NCI-H2227 (cell line): ENCODE measurements at regions not wholly inside any gene's neighbourhood (a gene's known extent, or its start where the extent isn't known, plus 50 kb on each side); places are given as distances from the start of the nearest gene placed in this dataset.
"Not testable (repeated sequence)": the region's sequence is repeated elsewhere in the genome, so short reads cannot be mapped to it uniquely, and the experiment has no call there.

Experiments used
- DNase-seq: peaks from one replicate; lab custom pipeline; 2025; ENCODE audit not compliant: unreplicated experiment; lab: John Stamatoyannopoulos, UW

- peak; percentile 92 for DNase-seq
These were observed 270.7 kb downstream of the ZNF33B start for GRCh38 chr10:42367532-42368230.

DNA sequence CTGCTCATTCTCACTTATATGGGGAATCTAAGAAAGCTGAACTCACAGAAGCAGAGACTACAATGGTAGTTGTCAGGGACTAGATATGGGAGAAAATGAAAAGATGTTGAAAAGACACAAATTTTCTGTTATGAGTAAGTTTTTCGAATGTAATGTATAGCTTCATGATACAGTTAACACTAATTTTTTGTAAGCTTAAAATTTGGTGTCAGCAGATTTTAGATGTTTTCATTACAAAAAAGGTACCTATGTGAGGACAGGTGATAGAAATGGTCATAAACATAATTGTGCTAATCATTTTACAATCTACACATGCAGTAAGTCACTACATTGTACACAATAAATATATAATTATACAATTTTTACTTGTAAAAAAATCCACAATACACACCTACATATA is 286.6 kb downstream of the ZNF33B start:
- no peak for DNase-seq

DNA sequence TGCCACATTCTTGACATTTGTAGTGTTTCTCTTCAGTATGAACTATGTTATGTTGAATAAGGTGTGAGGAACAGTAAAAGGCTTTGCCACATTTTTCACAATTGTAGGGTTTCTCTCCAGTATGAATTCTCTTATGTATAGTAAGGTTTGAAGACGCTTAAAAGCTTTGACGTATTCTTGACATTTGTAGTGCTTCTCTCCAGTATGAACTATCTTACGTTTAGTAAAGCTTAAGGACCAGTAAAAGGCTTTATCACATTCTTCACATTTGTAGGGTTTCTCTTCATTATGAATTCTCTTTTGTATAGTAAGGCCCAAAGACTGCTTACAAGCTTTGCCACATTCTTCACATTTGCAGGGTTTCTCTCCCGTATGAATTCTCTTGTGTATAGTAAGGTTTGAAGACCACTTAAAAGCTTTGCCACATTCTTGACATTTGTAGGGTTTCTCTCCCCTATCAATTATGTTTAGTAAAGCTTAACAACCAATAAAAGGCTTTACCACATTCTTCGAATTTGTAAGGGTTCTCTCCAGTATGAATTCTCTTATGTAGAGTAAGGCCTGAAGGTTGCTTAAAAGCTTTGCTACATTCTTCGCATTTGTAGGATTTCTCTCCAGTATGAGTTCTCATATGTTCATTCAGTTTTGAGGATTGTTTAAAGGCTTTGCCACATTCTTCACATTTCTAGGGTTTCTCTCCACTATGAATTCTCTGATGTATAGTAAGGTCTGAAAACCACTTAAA is 301.6 kb downstream of the ZNF33B start:
- not testable (repeated sequence) for DNase-seq

GRCh38 chr10:42335653-42336296 is 302.6 kb downstream of the ZNF33B start:
- DNase-seq = not testable (repeated sequence)

DNA sequence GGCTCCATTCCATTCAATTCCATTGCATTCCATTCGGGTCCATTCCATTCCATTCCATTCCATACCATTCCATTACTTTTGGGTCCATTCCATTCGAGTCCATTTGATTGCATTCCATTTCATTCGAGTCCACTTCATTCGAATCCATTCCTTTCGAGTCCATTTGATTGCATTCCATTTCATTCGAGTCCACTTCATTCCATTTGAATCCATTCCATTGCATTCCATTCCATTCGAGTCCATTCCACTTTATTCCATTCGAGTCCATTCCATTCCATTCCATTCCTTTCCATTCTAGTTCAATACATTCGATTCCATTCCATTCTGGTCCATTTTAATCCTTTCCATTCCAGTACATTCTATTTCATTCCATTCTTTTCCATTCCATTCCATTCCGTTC is 334.0 kb downstream of the ZNF33B start:
- no peak for DNase-seq

DNA sequence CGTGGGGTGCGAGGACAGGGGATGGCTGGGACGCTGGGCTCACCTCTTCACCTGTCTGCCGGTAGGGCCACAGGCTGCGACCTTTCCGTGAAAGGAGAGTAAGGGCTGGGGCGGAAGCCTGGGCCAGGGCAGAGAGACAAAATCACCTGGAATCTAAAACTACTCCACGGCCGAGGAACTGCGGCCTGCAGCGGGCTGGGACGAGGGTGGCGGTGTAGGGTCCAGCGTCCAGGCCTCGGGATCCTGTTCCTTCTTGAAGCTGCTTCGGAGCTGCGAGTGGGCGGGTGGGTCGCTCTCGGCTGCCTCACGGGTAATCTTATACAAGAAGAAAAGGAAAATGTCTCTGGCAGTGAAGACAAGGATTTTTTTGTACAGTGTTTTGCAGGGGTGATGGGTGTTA is 356.5 kb downstream of the ZNF33B start:
- DNase-seq = not testable (repeated sequence)

- DNase-seq = not testable (repeated sequence)
These were observed 368.6 kb downstream of the ZNF33B start for GRCh38 chr10:42269788-42270187.

DNA sequence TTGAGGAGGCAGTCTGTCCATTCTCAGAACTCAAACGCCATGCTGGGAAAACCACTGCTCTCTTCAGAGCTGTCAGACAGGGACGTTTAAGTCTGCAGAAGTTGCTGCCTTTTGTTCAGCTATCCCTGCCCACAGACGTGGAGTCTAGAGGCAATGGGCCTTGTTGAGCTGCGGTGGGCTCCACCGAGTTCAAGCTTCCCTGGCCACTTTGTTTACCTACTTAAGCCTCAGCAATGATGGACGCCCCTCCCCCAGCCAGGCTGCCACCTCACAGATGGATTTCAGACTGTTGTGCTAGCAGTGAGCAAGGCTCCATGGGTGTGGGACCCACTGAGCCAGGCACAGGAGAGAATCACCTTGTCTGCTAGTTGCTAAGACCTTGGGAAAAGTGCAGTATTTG is 375.1 kb downstream of the ZNF33B start:
- not testable (repeated sequence) for DNase-seq

DNA sequence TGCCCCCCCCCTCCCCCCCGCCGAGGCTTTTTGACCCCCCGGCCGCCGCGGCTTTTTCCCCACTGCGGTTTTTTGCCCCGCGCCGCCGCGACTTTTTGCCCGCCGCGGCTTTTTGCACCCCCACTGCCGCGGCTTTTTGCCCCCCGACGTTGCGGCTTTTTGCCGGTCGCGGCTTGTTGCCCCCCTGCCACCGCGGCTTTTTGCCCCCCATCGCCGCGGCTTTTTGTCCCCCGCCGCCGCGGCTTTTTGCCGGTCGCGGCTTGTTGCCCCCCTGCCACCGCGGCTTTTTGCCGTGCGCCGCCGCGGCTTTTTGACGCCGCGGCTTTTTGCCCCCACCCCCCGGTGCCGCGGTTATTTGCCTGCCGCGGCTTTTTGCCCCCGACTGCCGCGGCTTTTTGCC is 395.4 kb downstream of the ZNF33B start:
- DNase-seq = not testable (repeated sequence)

GRCh38 chr10:42242135-42242805 is 396.1 kb downstream of the ZNF33B start:
- DNase-seq = no peak

GRCh38 chr10:42236401-42236800 is 402.0 kb downstream of the ZNF33B start:
- not testable (repeated sequence) for DNase-seq

DNA sequence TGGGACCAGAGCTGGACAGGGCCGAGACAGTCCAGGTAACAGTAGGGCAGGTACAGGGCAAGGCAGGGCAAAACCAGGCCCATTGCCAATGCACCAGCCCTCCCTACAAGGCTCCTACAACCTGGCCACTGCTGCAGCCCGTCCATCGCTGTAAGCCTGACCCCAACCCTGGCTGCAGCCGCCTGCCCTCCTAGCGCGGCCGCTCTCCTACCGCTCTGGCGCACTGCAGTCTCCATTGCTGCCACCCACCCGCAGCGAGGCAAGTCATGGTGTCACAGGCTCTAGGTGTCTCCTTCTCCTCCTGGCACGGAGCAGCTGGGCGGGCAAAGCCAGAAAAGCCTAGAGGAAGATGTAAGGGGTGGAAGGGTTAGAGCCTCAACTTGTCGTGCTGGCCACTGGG is 402.6 kb downstream of the ZNF33B start:
- DNase-seq = not testable (repeated sequence)

DNA sequence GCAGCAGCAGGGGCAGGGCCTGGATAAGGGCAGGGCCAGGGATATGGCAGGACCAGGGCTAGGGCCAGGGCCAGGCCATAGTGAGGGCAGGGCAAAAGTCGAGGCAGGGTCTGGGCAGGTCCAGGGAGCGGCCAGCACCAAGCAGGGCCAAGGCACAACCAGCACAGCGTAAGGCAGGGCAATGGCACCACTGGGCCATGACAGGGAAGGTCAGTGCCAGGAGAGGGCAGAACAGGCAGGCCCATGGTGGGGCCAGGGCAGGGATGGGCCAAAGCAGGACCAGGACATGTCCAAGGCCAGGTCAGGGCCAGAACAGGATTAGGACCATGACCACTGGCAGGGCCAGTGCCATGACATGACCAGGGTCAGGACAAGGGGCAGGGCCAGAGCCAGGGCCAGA is 403.1 kb downstream of the ZNF33B start:
- DNase-seq = not testable (repeated sequence)

DNA sequence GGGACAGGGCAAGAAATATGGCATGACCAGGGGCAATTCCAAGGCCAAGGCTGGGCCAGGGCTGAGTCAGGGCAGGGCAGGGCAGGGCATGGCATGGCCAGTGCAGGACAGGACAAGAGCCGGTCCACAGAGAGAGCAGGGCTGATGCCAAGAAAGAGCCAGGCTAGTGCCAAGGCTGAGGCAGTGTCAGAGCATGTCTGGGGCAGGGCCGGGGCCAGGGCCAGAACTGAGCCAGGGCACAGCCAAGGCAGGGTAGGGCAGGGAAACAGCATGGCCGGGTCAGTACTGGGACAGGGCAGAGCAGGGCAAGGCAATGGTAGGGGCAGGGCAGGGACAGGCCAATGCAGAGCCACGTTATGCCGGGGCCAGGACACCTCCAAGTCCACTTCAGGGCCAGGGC is 403.9 kb downstream of the ZNF33B start:
- not testable (repeated sequence) for DNase-seq

DNA sequence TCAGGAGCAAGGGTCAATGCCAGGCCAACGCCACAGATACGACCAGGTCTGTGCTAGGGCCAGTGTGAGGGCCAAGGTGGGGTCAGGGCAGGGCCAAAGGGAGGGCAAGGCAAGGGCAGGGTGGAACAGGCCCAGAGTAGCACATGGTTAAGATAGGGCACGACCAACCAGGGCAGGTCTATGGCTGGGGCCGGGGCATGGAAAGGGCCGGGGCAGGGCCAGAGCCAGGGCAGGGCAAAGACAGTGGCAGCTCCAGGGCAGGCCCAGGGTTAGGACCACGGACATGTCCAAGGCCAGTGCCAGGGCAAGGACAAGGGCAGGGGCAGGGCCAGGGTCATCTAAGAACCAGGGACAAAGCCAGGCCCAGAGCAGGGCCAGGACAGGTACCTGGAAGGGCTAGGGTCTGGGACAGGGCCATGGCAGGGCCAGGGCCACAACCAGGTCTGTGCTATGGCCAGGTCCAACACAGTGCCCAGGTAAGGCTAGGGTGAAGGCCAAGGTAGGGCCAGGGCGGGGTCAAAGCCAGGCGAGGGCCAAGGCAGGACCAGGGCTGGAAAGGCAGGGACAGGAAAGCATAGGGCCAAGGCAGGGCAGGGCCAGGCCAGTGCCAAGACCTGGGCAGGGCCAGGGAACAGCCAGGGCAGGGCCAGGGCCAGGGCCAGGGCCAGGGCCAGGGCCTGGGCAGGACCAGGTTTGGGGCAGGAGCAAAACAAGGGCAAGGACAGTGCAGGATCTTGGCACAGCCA is 404.7 kb downstream of the ZNF33B start:
- not testable (repeated sequence) for DNase-seq

- DNase-seq = not testable (repeated sequence)
These were observed 405.4 kb downstream of the ZNF33B start for GRCh38 chr10:42232955-42233354.

DNA sequence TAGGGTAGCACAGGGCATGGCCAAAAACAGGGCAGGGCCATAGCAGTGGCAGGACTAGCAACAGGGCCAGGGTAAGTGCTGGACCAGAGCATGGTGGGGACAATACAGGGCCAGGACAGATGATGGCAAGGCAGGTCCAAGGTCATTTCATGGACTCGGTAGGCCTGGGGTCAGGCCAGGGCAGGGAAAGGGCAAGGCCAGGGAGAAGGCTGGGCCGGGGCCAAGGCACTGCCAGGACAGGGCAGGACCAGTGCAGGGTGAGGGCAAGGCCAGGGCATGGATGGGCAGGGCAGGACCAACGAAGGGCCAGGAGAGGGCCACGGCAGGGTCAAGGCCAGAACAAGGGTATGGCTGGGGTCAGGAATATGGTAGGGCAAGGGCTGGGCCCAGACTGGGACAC is 407.6 kb downstream of the ZNF33B start:
- DNase-seq = not testable (repeated sequence)

DNA sequence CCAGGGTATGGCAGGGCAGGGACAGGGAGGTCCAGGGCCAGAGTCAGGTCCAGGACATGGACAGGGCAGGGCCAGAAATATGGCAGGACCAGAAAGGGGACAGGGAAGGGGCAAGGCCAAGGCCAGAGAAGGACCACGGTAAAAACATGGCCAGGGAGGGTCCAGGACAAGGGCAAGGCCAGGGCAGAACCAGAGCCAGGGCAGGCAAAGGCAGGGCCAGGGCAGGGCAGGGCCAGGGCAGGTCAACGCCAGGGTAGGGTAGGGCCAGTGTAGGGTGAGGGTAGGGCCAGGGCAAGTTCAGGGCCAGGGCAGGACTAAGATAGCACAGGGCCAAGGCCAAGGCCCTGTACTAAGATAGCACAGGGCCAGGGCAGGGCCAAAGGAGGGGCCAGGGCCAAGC is 408.3 kb downstream of the ZNF33B start:
- DNase-seq = not testable (repeated sequence)

DNA sequence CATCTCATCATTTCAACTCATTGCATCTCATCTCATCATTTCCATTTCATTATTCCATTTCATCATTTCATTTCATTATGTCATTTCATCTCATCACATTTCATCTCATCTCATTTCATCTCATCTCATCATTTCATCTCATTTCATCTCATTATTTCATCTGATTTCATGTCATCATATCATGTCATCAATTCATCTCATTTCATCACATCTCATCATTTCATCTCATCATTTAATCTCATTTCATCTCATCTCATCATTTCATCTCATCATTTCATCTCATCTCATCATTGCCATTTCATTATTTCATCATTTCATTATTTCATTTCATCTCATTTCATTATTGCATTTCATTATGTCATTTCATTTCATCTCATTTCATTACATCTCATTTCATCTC is 410.5 kb downstream of the ZNF33B start:
- DNase-seq = not testable (repeated sequence)

GRCh38 chr10:42193588-42193987 is 444.8 kb downstream of the ZNF33B start:
- DNase-seq = not testable (repeated sequence)

- not testable (repeated sequence) for DNase-seq
These were observed 445.9 kb downstream of the ZNF33B start for GRCh38 chr10:42192450-42192849.
